WTC11 (cell line): ENCODE measurements at regions not wholly inside any gene's neighbourhood (a gene's known extent, or its start where the extent isn't known, plus 50 kb on each side); places are given as distances from the start of the nearest gene placed in this dataset.

ENCODE experiments used
- ATAC-seq: fragments of 200-7000 bp; cut with Tn5 transposase; 2 replicates; pipeline ENCODE4 v1.10.0; 2021; ENCODE audit warnings: mild to moderate bottlenecking, moderate library complexity
- CTCF ChIA-PET: fragments of 300-600 bp; sonication (Branson Sonifier 250); formaldehyde crosslinking; loops from one replicate; lab custom pipeline; 2021; ENCODE audit warnings: antibody characterized with exemption; lab: Charles Lee
- POLR2A ChIA-PET: fragments of 350-600 bp; sonication (Branson Sonifier 250); formaldehyde crosslinking; loops from one replicate; lab custom pipeline; 2021; ENCODE audit warnings: antibody characterized with exemption; lab: Charles Lee
- DNase-seq: peaks from one replicate; pipeline ENCODE4 v3.0.0; 2021; ENCODE audit warnings: low spot score
- H3K27ac Mint-ChIP-seq: 2 replicates; pipeline ENCODE4 v1.8.0; 2021; ENCODE audit warnings: mixed read lengths
- H3K27me3 Mint-ChIP-seq: 2 replicates; pipeline ENCODE4 v1.8.0; 2021; ENCODE audit warnings: low read depth, mild to moderate bottlenecking, moderate library complexity, mixed read lengths
- H3K36me3 Mint-ChIP-seq: 2 replicates; pipeline ENCODE4 v1.8.0; 2021; ENCODE audit warnings: mixed read lengths
- H3K4me1 Mint-ChIP-seq: 2 replicates; pipeline ENCODE4 v1.8.0; 2022; ENCODE audit warnings: mixed read lengths
- H3K4me3 Mint-ChIP-seq: 2 replicates; pipeline ENCODE4 v1.8.0; 2021; ENCODE audit warnings: mild to moderate bottlenecking, moderate library complexity, mixed read lengths
- H3K9me3 Mint-ChIP-seq: 2 replicates; pipeline ENCODE4 v1.8.0; 2021; ENCODE audit warnings: mixed read lengths
- ATF3 ChIP-seq: sonication (generic); formaldehyde crosslinking; conservative IDR thresholded peaks from 2 replicates; pipeline ENCODE4 v1.8.1; 2022; ENCODE audit warnings: mild to moderate bottlenecking, missing genetic modification reagents
- CREB1 ChIP-seq: sonication (generic); formaldehyde crosslinking; IDR thresholded peaks from 2 replicates; pipeline ENCODE4 v1.8.0; 2023; ENCODE audit warnings: mild to moderate bottlenecking, missing genetic modification reagents
- ETV6 ChIP-seq: sonication (generic); formaldehyde crosslinking; IDR thresholded peaks from 2 replicates; pipeline ENCODE4 v1.8.1; 2022; ENCODE audit warnings: mild to moderate bottlenecking, missing genetic modification reagents
- FOXP1 ChIP-seq: sonication (generic); formaldehyde crosslinking; IDR thresholded peaks from 2 replicates; pipeline ENCODE4 v1.8.0; 2022; ENCODE audit warnings: missing genetic modification reagents, mild to moderate bottlenecking, moderate library complexity, borderline replicate concordance
- GABPB1 ChIP-seq: sonication (generic); formaldehyde crosslinking; IDR thresholded peaks from 2 replicates; pipeline ENCODE4 v1.8.1; 2023; ENCODE audit warnings: mild to moderate bottlenecking, missing genetic modification reagents
- GRHL2 ChIP-seq: fragments of 250-450 bp; sonication (Bioruptor Pico); IDR thresholded peaks from 2 replicates; pipeline ENCODE4 v1.8.0; 2022; ENCODE audit warnings: mild to moderate bottlenecking, moderate library complexity; ENCODE audit not compliant: insufficient replicate concordance, severe bottlenecking
- GTF2I ChIP-seq: fragments of 250-450 bp; sonication (Bioruptor Pico); conservative IDR thresholded peaks from 2 replicates; pipeline ENCODE4 v1.4.0; 2021; ENCODE audit warnings: mild to moderate bottlenecking
- HMGXB4 ChIP-seq: sonication (generic); formaldehyde crosslinking; IDR thresholded peaks from 2 replicates; pipeline ENCODE4 v1.8.1; 2023; ENCODE audit warnings: mild to moderate bottlenecking, moderate library complexity, missing genetic modification reagents
- JUN ChIP-seq: sonication (generic); formaldehyde crosslinking; IDR thresholded peaks from 2 replicates; pipeline ENCODE4 v1.8.0; 2023; ENCODE audit warnings: mild to moderate bottlenecking, missing genetic modification reagents
- MXD4 ChIP-seq: fragments of 250-450 bp; sonication (Bioruptor Pico); IDR thresholded peaks from 2 replicates; pipeline ENCODE4 v1.8.0; 2021; ENCODE audit warnings: mild to moderate bottlenecking, moderate library complexity, borderline replicate concordance
- PRRX2 ChIP-seq: fragments of 250-450 bp; sonication (Bioruptor Pico); IDR thresholded peaks from 2 replicates; pipeline ENCODE4 v1.8.0; 2021; ENCODE audit warnings: mild to moderate bottlenecking
- SMAD3 ChIP-seq: sonication (generic); formaldehyde crosslinking; IDR thresholded peaks from 2 replicates; pipeline ENCODE4 v1.8.0; 2022; ENCODE audit warnings: missing genetic modification reagents, mild to moderate bottlenecking, borderline replicate concordance
- ZNF121 ChIP-seq: sonication (generic); formaldehyde crosslinking; IDR thresholded peaks from 2 replicates; pipeline ENCODE4 v1.8.0; 2023; ENCODE audit warnings: missing genetic modification reagents
- ZNF232 ChIP-seq: sonication (generic); formaldehyde crosslinking; IDR thresholded peaks from 2 replicates; pipeline ENCODE4 v1.8.0; 2022; ENCODE audit warnings: mild to moderate bottlenecking, missing genetic modification reagents
- ZNF396 ChIP-seq: fragments of 250-450 bp; sonication (Bioruptor Pico); IDR thresholded peaks from 2 replicates; pipeline ENCODE4 v1.8.0; 2021; ENCODE audit warnings: mild to moderate bottlenecking, moderate library complexity, borderline replicate concordance
- ZNF425 ChIP-seq: fragments of 250-450 bp; sonication (Bioruptor Pico); conservative IDR thresholded peaks from 2 replicates; pipeline ENCODE4 v1.9.0; 2021; ENCODE audit warnings: mild to moderate bottlenecking
- TF ChIP-seq, protein P1 (sequence below): fragments of 250-450 bp; sonication (Bioruptor Pico); IDR thresholded peaks from 2 replicates; pipeline ENCODE4 v2.1.2; 2022; ENCODE audit warnings: mild to moderate bottlenecking, moderate library complexity
- TF ChIP-seq, protein P2 (sequence below): sonication (generic); formaldehyde crosslinking; IDR thresholded peaks from 2 replicates; pipeline ENCODE4 v1.8.0; 2022; ENCODE audit warnings: mild to moderate bottlenecking, missing genetic modification reagents
- TF ChIP-seq, protein P3 (sequence below): sonication (generic); formaldehyde crosslinking; IDR thresholded peaks from 2 replicates; pipeline ENCODE4 v1.8.1; 2023; ENCODE audit warnings: mild to moderate bottlenecking, missing genetic modification reagents, moderate library complexity
- TF ChIP-seq, protein P4 (sequence below): sonication (generic); formaldehyde crosslinking; IDR thresholded peaks from 2 replicates; pipeline ENCODE4 v1.8.1; 2023; ENCODE audit warnings: mild to moderate bottlenecking, missing genetic modification reagents

- ChIA-PET CTCF (no interaction called here), POLR2A (no interaction called here)
- H3K36me3 Mint-ChIP-seq, result no peaks in the 10 kb centered on the region
- DNase-seq (no peak), ATAC-seq (no peak)
- peaks cover 67% of the 10 kb centered on the region for H3K4me1 Mint-ChIP-seq
- H3K9me3 Mint-ChIP-seq, result no peaks in the 10 kb centered on the region
- H3K27ac Mint-ChIP-seq, result no peak overlapping the region
- TF ChIP-seq FOXP1 (CRISPR knock-in tag) (no peak), ATF3 (CRISPR knock-in tag) (no peak), HMGXB4 (CRISPR knock-in tag) (no peak), ZNF425 (CRISPR knock-in tag) (no peak)
- H3K27me3 Mint-ChIP-seq, result no peaks in the 10 kb centered on the region
- H3K4me3 Mint-ChIP-seq, result no peak overlapping the region
Measured at GRCh38 chr6:163948250-163948649, 533.7 kb downstream of the QKI start.

DNA sequence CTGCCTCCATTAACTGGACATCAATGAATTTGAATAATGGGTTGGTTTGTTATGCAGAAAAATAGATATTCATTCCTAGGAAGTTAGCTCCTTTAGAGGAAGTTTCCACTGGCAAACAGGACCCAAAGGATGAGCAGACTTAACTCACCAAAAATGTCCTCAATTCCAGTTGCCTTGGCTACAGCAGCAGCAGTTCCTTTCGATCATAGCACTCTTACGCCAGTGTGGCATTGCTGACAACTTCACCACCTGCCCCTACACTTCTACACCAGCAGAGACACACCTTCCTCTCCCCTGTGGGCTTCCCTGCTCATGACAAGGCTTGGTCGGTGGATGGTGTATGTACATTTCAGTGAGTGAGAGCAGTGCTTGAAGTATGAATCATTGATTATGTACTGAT lies 532.8 kb downstream of the QKI start:
- H3K36me3 Mint-ChIP-seq, result no peaks in the 10 kb centered on the region
- TF ChIP-seq, protein P1, sequence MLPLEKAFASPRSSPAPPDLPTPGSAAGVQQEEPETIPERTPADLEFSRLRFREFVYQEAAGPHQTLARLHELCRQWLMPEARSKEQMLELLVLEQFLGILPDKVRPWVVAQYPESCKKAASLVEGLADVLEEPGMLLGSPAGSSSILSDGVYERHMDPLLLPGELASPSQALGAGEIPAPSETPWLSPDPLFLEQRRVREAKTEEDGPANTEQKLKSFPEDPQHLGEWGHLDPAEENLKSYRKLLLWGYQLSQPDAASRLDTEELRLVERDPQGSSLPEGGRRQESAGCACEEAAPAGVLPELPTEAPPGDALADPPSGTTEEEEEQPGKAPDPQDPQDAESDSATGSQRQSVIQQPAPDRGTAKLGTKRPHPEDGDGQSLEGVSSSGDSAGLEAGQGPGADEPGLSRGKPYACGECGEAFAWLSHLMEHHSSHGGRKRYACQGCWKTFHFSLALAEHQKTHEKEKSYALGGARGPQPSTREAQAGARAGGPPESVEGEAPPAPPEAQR, result no peak
- TF ChIP-seq ETV6 (no peak), JUN (CRISPR knock-in tag) (no peak), GRHL2 (CRISPR knock-in tag) (no peak), MXD4 (CRISPR knock-in tag) (no peak), ZNF232 (no peak), CREB1 (CRISPR knock-in tag) (no peak), SMAD3 (no peak), GTF2I (CRISPR knock-in tag) (no peak), ZNF121 (CRISPR knock-in tag) (no peak), ZNF396 (no peak), GABPB1 (CRISPR knock-in tag) (no peak), PRRX2 (CRISPR knock-in tag) (no peak)
- TF ChIP-seq, protein P2, sequence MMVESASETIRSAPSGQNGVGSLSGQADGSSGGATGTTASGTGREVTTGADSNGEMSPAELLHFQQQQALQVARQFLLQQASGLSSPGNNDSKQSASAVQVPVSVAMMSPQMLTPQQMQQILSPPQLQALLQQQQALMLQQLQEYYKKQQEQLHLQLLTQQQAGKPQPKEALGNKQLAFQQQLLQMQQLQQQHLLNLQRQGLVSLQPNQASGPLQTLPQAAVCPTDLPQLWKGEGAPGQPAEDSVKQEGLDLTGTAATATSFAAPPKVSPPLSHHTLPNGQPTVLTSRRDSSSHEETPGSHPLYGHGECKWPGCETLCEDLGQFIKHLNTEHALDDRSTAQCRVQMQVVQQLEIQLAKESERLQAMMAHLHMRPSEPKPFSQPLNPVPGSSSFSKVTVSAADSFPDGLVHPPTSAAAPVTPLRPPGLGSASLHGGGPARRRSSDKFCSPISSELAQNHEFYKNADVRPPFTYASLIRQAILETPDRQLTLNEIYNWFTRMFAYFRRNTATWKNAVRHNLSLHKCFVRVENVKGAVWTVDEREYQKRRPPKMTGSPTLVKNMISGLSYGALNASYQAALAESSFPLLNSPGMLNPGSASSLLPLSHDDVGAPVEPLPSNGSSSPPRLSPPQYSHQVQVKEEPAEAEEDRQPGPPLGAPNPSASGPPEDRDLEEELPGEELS (CRISPR knock-in tag), result no peak
- TF ChIP-seq, protein P3, sequence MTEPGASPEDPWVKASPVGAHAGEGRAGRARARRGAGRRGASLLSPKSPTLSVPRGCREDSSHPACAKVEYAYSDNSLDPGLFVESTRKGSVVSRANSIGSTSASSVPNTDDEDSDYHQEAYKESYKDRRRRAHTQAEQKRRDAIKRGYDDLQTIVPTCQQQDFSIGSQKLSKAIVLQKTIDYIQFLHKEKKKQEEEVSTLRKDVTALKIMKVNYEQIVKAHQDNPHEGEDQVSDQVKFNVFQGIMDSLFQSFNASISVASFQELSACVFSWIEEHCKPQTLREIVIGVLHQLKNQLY, result no peak
- TF ChIP-seq, protein P4, sequence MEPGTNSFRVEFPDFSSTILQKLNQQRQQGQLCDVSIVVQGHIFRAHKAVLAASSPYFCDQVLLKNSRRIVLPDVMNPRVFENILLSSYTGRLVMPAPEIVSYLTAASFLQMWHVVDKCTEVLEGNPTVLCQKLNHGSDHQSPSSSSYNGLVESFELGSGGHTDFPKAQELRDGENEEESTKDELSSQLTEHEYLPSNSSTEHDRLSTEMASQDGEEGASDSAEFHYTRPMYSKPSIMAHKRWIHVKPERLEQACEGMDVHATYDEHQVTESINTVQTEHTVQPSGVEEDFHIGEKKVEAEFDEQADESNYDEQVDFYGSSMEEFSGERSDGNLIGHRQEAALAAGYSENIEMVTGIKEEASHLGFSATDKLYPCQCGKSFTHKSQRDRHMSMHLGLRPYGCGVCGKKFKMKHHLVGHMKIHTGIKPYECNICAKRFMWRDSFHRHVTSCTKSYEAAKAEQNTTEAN (CRISPR knock-in tag), result no peak
- DNase-seq (no peak), ATAC-seq (no peak)
- no peaks in the 10 kb centered on the region for H3K9me3 Mint-ChIP-seq
- no peaks in the 10 kb centered on the region for H3K27me3 Mint-ChIP-seq
- H3K4me1 Mint-ChIP-seq, result peaks cover 67% of the 10 kb centered on the region
- H3K4me3 Mint-ChIP-seq, result no peak overlapping the region
- no peak overlapping the region for H3K27ac Mint-ChIP-seq
- POLR2A ChIA-PET, result no interaction called here
- CTCF ChIA-PET, result interaction anchor here (2.2 kb wide), 1 partner anchor 9 kb away, joined by 11 read pairs; no protein-coding TSS in a partner anchor
